NCI-H1436 treated with DMSO at 0.1 percent for 48 hours (cell line): ENCODE measurements at regions not wholly inside any gene's neighbourhood (a gene's known extent, or its start where the extent isn't known, plus 50 kb on each side); places are given as distances from the start of the nearest gene placed in this dataset.

ENCODE experiments used
- DNase-seq: peaks from one replicate; lab custom pipeline; 2025; lab: John Stamatoyannopoulos, UW

DNA sequence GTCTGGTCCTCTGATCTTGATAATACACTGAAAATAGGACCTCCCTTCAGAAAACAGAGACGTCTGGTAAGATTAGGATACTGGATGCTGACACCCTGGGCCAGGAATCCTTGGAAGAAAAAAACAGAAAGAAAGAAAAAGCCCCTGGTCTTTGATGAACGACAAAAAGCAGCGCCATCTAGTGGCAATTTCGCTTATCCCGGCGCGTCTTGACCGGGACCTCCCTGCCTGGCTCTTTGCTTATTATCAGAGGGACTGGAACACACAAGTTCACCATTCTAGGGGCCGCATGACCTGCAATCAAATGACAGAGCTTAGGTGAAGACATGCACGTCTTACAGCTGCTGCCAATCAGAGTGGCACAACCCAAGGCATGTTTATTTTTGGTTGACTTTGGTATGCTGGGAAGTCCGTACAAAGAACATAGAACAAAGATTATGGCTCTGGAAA, 114.9 kb upstream of the NFIB start:
- DNase-seq, result no peak

DNA sequence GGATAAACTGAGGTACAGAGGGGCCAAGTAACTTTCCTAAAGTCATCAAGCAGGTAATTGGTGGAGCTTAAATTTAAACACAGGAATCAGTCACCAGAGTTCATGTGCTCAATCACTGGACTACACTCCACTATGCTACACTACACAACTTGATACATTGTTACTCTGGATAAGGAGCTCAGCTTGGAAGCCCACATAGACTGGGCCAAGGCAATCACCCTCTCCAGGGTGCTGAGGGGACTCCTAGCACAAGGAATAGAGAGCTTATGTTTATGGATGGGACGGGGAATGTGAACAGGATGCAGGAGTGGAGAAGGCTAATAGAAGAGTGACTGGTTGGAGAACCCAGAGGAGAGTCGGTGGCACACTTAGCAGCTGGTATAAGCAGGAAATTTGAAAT, 113.5 kb upstream of the NFIB start:
- DNase-seq, result no peak

DNA sequence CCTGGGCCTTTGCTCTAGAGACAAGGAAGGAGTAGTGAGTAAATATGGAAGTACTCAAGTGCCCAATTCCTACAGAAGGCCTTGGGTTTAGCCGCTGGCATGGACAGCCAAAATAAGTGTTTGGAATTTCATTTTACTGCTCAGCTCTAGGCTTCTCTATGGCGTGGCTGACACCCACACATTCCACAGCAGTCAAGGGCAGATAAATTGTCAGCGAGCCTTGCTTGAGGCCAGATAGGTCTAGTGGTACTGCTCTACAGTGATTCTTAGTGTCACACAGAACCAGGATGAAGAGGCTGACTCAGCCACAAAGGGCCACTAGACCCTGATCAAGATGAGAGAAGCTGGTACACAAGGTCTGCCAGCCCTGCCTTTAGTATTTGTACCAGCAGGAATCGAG, 111.0 kb upstream of the NFIB start:
- no peak for DNase-seq

DNA sequence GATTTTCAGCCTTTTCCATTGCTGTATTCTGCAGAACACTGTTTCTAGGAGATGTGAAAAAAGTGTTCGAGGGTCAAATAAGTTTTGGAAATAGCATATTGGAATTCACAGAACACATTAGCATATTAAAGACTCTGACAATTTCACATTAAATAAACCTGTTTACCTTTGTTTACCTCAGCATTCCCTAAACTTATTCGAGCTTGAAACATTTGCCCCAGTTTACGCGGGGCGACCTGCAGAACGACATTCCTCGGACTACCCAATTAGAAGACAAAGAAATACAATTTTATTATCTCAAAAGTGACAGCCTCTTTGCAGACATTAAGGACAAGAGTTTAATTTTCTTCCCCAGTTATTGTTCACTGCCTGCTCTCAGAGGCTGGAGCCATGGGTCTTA, 110.3 kb upstream of the NFIB start:
- DNase-seq, result no peak

DNA sequence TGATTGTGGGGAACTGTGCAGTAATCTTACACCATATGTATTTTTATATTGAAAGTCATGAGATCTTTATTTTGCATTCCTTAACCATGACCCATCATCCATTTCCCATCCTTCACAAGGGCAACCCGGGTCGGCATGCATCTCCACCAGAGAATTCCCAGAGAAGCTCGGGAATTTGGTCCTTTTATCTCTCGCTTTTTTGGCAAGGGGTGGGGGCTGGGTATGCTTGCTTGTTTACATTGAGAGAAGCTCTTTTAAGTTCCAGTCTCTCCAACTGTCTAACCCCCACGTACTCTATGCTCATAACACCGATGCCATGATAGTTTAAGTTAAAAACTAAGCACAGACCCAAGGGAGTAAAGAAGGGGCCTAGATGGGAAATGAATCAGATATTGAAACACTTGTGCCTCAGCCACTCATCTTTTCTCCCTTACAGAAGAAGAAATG, 109.9 kb upstream of the NFIB start:
- DNase-seq, result no peak

DNA sequence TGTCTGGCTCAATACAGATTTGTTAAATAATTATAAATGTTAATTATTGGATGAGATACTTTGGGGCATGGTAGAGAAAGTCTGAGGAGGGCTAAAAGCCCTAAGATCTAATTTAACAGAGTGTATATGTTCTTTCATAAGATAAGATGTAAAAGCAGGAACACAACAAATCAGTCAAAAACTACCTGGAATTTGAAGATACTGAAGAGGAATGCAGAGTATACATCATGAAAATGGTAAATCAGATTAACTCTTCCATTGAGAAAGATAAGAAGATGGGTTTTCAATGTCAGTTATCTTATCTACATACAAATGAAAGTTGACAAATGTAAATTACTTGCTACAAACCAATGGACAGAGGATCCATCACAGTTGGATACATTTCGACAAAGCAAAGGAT, 107.3 kb upstream of the NFIB start:
- DNase-seq, result no peak

DNA sequence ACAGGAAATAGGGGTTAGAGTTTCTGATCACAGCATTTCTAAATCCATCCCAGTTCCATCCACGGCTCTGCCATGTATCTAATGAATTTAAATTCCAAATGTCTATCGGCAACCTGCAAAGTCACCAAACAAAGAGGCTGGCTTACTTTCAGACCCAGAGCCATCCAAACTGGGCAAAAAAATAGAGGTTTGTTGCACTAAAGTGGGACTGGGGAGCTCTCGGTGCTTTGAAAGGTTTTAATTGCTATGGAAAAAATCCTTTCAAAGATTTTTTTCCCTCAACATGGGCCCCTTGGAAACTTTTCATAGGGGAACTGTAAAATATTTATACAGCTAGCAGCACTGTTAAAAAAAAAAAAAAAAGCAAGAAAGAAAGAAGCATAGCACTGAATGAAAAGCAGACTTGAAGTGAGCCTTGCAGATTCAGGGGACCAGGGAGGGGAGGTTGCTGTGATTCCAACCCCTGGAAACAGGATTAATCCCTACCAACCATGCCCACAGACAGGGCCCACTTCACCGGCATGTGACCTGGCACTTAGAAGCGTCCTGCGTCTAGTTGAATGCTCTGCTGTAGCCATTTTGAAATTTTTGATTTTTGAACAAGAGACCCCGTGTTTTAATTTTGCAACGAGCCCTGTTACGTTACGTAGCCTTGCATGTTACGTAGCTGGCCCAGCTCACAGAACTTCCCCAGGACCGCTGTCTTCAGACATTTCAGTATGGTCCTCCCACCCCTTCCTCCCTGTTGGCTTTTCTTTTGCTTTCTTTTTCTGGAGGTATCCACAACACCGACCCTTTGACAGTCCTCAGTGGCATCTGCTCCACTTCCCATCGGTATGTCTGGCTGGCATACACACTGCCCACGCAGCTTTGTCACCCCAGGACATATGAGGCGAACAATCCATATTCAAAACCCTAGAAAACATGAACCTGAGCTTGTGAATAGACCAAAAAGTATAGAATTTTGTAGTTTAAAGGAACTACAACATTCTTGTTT, 105.3 kb upstream of the NFIB start:
- DNase-seq, result no peak

DNA sequence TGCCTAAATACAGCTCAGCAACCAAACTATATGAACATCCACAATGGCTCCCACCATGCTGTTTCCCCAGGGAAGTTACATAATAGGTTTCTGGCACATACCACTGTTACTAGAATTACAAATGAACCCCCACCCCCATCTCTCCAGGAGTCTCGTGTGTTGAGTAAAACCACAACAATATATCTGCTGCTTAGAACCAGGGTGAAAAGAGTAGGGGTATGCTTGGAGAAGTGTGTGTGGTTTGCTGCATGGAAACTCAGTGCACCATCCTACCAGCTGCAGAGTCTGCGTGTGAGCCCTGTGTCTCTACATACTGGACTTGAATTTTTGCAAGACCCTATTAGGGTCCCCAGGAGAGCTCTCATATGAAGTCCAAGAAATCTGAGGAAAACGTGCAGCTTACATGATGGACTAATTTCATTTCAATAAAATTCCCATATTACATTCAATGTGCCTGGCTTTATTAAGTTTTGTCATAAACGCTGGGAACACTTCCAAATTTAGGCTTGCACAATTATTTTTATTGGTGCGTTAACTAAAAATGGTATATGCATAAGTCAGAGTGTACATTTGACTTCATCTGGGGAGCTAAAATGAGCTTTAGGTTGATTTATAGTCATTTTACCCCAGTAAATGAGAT, 104.5 kb upstream of the NFIB start:
- DNase-seq, result no peak

DNA sequence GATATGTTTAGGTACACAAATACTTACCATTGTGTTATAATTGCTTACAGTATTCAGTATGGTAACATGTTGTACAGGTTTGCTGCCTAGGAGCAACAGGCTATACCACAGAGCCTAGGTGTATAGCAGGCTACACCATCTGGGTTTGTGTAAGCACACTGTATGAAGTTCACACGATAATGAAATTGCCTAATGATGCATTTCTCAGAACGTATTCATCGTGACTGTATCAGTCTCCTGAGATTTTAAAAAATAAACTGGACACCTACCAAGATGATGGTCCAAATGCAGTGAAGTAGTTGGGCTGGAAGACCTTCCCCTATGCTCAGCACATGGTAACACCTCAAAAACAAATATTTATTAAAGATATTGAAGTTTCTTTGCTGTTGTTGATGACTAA, 103.3 kb upstream of the NFIB start:
- no peak for DNase-seq

DNA sequence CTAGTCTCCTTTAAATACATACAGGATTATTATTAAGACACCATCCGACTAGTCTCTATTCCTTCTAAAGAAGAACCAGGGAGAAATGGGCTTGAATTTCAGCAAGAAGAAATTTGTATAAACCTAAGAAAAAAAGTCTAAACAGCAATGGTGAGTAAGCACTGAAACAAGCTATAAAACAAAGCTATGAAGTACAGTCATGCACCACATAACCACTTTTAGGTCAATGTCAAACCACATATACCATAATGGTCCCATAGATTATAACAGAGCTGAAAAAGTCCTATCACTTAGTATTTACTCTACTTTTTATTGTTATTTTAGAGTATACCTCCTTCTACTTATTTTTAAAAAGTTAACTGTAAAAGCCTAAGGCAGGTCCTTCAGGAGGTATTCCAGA, 102.0 kb upstream of the NFIB start:
- no peak for DNase-seq

DNA sequence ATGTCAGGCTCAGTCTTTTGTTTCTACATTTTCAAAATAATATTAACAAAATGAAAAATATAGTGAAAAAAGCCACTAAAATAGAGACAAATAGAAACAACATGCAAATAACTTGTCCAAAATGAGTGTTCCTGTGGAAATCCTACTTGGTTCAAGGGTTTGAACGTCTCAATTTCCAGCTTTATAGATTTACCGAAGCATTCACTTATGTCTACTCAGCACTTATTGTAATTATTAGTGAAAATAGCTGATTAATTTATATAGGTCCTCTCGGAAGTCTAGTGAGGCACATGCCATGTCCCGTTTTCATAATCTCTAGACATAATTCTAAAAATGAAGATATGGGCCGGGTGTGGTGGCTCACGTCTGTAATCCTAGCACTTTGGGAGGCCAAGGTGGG, 99.9 kb upstream of the NFIB start:
- no peak for DNase-seq

DNA sequence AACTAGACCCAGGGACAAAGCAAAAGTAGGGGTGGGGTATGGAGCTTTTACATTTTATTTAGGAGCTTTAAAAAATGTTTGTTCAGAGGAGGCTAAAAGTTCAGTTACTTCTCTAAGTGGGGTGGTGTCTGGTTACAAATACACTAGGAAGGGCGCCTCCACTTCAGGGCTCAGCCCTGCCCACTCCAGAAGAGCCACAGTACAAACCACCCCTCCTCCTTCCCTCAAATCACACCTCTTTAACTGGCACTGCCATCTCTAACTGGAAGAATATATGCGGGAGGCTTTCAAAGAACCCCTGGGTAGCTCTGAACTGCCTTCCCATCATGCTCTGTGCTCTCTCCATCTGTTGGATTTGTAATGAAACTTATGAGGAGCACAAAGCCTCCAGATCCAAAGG, 98.8 kb upstream of the NFIB start:
- DNase-seq, result no peak

DNA sequence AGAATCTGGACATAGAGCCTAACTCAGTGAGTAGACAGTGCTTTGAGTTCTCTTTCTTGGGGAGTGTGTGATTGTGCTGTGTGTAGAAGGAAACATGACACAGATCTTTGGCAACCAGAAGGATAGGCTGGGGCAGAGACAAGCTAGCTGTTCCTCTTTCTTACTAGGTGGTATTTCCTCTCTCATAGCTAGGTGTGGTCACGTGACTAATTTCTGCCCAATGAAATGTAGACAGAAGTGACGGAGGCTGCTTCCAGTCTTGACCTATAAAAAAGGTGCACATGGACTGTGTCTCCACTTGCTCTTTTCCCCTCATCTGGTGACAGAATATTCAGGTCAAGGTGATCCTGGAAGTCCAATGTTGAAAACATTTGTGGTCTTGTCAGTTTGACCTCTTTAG, 92.5 kb upstream of the NFIB start:
- no peak for DNase-seq

DNA sequence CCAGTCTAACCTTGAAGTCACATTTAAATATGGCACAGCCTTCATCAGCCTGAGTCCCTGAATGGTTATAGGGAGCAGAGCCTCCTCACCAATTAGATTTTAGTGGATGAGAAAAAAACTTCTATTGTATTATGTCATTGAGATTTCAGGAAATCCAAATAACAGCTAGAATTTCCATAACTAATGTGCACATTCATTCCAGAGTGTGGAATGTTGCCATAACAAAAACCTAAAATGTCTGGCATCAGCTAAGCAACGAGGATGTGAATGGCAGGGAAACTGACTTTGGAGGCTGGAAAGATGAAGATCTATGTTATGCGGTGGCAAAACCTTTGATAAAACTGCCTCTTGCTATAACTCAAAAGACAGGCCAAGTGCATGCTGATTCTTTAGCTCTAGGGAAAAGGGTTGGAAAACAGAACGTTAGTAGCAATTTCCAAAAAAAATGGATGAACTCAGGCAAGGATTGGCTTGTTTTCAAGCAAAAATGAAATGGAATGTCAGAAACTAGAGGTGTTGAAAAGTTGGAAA, 91.3 kb upstream of the NFIB start:
- DNase-seq, result no peak

DNA sequence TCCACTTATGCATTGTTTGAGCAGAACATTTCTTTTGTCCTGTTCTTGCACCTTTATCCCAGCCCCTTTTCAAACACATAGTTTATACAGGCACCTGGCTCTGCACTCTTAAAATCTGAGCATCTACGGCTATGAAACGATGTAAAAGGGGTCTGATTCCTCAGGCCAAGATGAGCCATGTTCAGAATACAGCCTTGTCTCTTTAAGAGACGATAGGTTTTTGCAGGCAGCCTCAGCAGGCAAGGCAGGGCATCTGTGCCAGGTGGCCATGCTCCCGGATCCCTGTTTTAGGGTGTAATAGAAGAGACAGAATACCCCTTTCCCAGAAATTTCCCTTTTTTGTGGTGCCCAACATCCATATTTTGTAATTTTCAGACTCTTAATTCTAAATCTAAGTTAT, 89.1 kb upstream of the NFIB start:
- DNase-seq, result no peak

DNA sequence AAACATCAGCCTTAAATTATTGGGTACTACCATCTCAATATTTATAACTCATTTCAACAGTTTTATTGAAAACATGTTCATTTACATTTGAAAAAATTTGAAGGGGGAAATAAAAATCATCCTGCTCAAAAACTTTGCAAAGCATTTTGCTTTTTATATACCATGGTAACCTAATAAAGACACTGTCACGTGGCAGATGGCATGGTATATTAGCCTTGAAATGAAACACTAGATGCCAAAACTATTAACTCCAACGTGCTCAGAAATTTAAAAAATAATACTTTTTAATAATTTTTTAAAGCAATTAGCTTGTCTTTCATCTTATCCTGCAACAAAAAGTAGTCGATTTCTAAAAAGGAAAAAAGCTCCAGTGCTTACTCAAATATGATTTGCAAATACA, 88.6 kb upstream of the NFIB start:
- DNase-seq, result no peak

DNA sequence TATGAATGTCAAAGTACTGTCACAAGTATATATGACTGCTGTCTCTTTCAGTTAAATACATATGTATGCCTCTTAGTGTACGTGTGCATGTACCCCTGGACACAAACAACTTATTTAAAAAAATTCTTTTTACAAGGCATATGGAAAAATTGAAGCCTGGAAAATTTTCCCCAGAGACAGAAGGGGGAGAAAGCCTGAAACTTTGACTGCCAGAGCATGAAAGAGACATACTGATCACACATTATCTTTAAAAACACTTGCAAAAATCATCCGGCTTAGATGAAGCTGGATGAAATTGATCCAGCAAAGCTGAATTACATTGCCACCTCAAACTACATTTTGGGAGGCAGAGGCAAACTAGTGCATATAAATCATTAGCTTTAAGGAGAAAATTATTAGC, 88.0 kb upstream of the NFIB start:
- no peak for DNase-seq

DNA sequence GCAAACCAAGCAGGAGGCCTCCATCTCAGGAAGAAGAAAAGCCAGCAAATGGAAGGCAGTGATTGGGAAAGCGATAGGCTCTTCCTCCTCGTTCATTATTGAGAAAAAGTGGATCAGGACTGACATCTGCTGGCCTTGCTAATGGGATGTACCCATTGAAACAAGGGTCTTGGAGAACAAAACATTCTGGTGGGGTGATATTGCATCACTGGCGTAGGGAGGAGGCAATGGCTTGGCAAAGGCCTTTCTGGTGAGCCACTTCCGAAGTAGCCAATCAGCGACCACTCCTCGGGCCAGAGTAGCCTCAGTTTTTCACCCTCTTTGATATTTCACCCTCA, 86.7 kb upstream of the NFIB start:
- DNase-seq, result no peak

DNA sequence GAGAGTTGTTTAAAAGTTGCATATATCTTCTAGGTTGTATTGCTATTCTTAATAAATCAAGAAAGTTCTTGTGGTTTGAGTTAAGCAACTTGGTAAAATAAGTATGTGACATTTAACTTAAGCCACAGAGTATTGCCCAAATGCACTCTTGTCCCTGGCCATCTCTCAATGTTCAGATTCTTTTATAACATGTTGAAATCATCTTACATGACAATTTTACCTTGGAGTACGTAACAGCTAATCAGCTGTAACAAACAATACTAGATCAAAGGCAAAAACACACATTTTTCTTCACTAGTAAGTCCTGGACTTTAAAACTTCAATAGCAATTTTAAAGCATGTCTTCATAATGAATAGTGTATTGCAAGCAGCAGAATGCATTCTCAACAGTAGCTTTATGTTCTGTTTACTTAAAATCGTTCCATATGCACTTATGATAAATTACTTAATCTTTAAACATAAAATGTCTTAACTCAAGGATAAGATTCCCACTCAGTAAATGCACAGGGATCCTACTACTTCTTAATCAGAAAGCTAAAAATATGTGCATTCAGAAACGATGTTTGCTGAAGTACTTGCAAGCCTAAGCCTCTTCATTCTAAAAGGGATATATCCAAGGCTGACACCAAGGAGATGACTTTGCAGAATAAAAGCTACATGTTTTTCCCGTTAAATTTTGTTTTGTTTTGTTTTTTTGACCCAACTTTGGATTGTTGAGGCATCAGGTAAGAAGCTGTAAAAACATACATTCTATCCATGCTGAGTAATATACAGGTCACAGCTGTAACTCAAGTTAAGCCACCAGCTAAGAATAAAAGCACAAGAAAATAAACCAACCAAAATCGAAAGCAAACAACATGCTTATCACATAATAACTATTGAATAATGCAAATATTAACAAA, 86.1 kb upstream of the NFIB start:
- DNase-seq, result no peak

DNA sequence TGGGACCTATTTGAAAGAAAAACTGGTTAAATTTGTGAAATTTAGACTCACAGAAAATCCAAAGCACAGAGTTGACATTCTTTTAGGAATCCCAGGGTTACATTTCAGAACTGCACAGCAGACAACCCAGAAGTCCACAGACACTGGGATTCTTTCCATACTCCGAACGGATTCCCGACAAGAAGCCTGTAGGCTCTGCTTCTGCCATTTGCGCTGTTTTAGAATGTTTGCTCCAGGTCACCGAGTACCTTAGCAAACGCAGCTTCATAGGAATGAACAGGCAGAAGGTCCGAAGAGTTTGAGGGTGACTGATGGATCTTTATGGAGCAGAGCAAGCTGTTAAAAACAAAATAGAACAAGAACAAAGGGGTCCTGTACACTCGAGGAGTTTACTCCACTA, 84.5 kb upstream of the NFIB start:
- DNase-seq, result no peak

DNA sequence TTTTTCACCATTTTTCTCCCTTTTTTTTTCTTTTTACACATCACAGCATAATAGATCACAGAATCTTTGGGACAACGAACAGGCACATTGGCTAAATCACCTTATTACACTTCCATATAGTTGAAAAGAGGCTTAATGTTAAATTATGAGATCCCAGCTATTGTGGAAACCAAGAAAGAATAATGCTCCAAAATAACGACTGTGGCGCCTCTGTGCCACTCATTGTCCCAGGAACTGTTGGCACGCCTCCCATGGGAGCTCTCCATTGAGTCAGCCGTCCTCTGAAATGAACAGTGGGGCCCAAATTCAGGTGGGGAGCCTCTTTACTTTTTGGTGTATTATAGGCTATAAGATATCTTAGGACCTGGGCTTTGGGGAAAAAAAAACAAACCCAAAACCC, 82.2 kb upstream of the NFIB start:
- no peak for DNase-seq
